GM12873 (cell line): ENCODE measurements at regions not wholly inside any gene's neighbourhood (a gene's known extent, or its start where the extent isn't known, plus 50 kb on each side); places are given as distances from the start of the nearest gene placed in this dataset.

ENCODE experiments used
- TF ChIP-seq, protein P1 (sequence below): IDR thresholded peaks from 2 replicates; pipeline ENCODE4 v1.5.1; 2012; ENCODE audit warnings: low read depth, mild to moderate bottlenecking, moderate library complexity, low read length, control low read depth; ENCODE audit not compliant: insufficient read depth; ENCODE audit errors: missing control alignments

DNA sequence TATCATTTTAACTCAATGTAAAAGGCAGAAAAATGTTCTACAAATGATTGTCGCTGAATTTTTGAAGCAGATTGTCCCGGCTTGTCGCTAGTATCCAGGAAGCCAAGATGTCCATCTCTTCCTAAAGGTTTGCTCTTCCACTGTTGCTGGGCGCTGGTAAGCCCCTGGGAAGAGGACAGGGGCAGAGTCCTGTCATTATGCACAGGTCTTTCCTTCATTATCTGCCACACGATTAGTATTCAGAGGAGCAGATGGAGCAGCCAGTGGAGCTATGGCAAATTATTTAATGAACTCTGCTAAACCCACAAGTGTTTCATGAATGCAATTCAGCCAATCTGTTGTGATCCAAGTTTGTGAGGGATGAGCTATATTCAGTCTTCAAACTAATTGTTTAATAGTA is 499.1 kb upstream of the NRP1 start:
- TF ChIP-seq, protein P1, sequence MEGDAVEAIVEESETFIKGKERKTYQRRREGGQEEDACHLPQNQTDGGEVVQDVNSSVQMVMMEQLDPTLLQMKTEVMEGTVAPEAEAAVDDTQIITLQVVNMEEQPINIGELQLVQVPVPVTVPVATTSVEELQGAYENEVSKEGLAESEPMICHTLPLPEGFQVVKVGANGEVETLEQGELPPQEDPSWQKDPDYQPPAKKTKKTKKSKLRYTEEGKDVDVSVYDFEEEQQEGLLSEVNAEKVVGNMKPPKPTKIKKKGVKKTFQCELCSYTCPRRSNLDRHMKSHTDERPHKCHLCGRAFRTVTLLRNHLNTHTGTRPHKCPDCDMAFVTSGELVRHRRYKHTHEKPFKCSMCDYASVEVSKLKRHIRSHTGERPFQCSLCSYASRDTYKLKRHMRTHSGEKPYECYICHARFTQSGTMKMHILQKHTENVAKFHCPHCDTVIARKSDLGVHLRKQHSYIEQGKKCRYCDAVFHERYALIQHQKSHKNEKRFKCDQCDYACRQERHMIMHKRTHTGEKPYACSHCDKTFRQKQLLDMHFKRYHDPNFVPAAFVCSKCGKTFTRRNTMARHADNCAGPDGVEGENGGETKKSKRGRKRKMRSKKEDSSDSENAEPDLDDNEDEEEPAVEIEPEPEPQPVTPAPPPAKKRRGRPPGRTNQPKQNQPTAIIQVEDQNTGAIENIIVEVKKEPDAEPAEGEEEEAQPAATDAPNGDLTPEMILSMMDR, result no peak

DNA sequence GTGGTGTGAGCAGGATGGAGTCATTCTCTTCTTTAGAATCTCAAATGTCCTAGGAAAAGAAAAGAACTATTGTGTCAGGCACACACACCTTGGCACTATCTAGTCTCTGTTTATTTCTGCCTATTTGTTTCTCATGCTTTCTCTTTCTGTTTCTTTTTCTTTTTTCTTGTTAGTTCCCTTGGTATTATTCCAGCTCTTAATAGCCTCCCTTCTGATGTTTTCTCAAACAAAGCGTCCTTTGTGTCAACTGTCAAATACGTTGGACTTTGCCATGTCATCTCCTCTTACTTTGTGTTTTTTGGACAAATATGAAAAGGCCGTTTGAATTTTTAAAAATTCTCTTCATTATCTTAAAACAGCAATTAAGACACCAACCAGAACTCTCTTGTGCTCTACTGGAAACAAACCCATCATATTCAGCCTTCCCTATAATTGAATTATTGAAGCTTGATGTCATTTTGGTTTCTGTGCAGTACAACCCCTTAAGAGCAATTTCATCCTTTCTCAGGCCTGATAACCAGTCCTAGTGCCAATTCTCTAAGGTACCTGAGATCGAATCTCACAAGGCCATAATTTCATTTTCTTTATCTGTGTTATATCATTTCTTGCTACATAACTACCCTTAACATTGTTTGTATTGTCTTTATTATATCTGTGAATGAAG is 497.8 kb upstream of the NRP1 start:
- TF ChIP-seq, protein P1, result no peak

DNA sequence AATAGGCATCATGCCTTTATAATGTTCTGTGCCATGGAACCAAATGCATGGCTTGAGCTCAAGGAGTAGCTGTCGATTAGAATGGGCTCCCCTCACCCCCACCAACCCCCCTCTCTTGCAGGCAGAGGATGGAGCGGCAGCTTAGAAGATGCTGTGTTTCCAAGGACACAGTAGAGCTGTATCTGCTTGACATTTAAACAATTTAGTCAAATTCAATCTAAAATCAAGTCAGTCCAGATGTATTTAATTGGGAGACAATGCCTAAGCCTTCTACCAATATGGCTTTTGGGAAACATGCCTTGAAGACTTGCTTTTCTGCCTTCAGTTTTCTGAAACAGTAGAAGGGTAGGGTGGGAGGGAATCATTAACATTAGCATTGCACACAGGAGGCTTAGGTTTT is 497.1 kb upstream of the NRP1 start:
- TF ChIP-seq, protein P1, result no peak

DNA sequence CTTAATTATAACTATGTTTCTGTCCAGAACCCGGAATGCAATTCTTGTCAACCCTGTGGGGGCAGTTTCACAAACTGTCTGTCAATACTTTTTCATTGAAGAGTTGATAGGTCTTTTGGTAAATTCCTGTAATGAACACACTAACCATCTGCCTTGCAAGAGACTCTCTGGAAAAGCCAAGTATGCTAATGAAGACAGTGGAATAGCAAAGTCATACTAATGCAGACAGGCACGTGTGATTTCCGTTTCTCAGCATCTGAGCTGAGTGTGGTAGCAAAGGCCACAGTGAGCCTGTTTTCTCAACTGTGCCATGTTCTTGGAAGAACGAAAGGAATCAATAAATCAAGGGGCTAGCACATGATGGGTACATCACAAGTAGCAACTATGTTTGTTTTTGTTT is 494.1 kb upstream of the NRP1 start:
- TF ChIP-seq, protein P1, result no peak

DNA sequence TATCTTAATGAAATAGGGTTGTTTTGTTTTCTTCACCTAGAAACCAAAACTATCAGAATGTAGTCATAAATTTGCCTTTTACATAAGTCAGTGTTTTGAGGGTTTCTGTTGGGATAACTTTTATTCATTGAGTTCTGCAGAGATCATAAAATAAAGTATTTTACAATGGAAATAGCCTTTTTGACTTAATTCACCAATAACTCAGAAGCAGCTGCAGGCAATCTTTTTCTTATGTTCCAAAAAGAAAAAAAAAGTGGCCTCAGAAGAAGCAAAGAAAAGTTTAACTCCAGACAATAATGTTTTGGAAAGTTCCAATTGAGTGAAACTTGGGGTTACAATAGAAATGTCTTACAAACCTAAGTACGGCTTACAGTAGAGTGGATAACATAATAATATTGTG is 491.7 kb upstream of the NRP1 start:
- TF ChIP-seq, protein P1, result no peak

DNA sequence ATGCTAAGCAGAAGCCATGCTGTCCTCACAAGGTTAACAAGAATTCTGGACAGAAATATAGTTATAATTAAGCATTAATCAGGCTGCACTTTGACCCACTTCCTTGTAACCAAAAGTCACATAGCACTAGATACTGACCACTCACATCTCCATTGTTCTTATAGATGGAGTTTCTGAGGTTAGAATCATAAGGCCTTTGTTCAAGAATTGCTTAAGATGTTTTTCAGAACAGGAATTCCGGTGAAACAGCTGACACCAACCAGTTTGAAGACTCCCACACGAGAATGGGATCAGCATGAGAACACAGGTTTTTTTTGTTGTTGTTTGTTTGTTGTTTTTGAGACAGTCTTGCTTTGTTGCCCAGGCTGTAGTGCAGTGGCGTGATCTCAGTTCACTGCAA is 488.3 kb upstream of the NRP1 start:
- TF ChIP-seq, protein P1, result no peak

DNA sequence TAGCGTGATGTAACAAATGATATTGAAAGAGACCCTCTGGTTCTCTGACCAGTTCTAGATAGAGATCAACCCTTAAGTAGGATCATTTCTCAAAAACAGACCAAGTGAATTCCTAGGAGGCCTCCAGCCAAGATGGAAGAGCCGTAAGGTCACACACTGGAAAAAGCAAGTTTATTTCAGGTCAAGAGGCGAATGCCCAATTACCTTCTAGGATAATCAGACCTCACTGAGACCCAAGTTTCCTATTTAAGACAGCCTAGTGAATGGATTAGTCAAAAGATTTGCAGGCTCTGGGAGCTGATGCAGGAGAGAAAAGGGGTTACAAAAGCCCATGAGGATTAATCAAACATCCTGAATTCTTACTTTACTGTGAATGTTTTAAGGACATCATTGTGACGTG is 486.1 kb upstream of the NRP1 start:
- TF ChIP-seq, protein P1, result no peak
